ENCODE measurements at regions not wholly inside any gene's neighbourhood (a gene's known extent, or its start where the extent isn't known, plus 50 kb on each side); places are given as distances from the start of the nearest gene placed in this dataset.
"Not testable (repeated sequence)": the region's sequence is repeated elsewhere in the genome, so short reads cannot be mapped to it uniquely, and the experiment has no call there.

- Histone ChIP-seq H3K4me3 (ENCODE audit: low read depth in 2 of 2, low read length in 2 of 2) (no peak overlapping the region), H3K27me3 (ENCODE audit: control insufficient read depth, insufficient read depth, low read length) (no peaks in the 10 kb centered on the region), H3K9me3 (ENCODE audit: control insufficient read depth, insufficient read depth, low read depth, low read length) (no peaks in the 10 kb centered on the region), H3K27ac (ENCODE audit: low read length) (no peak overlapping the region), H3K36me3 (ENCODE audit: control insufficient read depth, insufficient read depth, low read length) (no peaks in the 10 kb centered on the region), H3K4me1 (ENCODE audit: control insufficient read depth, insufficient read depth, low read length) (no peaks in the 10 kb centered on the region)
- BruUV-seq (replicated peaks): no TSS peak
- no peak for ATAC-seq
- CTCF ChIA-PET: no interaction called here
- no peak for DNase-seq (ENCODE audit: low read depth, low spot score)
- intact Hi-C loops (cut with micrococcal nuclease; ENCODE audit: unreplicated experiment): no loop called here
- POLR2A ChIA-PET: no interaction called here
- no peak for TF ChIP-seq TCF7L2 (IDR thresholded peaks at IDR 0.05; ENCODE audit: low read depth, low read length)
- in situ Hi-C loops (cut with HindIII; ENCODE audit: low pct_unique_long_range_greater_than_20kb, low sequenced_read_pairs): no loop called here
These were observed 438.6 kb downstream of the AGTPBP1 start for GRCh38 chr9:85302938-85303756.

- in situ Hi-C loops (cut with HindIII; ENCODE audit: low pct_unique_long_range_greater_than_20kb, low sequenced_read_pairs): no loop called here
- H3K27ac ChIP-seq (ENCODE audit: low read length): no peak overlapping the region
- no TSS peak for BruUV-seq (replicated peaks)
- ATAC-seq (no peak), DNase-seq (ENCODE audit: low read depth, low spot score) (no peak)
- POLR2A ChIA-PET: no interaction called here
- CTCF ChIA-PET: interaction anchor here (0.9 kb wide), 1 partner anchor 312 kb away, joined by 4 read pairs; no protein-coding TSS in a partner anchor
- no peak overlapping the region for H3K4me3 ChIP-seq (ENCODE audit: low read depth in 2 of 2, low read length in 2 of 2)
- intact Hi-C loops (cut with micrococcal nuclease; ENCODE audit: unreplicated experiment): no loop called here
- no peaks in the 10 kb centered on the region for H3K27me3 ChIP-seq (ENCODE audit: control insufficient read depth, insufficient read depth, low read length)
- no peaks in the 10 kb centered on the region for H3K36me3 ChIP-seq (ENCODE audit: control insufficient read depth, insufficient read depth, low read length)
- no peaks in the 10 kb centered on the region for H3K4me1 ChIP-seq (ENCODE audit: control insufficient read depth, insufficient read depth, low read length)
- H3K9me3 ChIP-seq (ENCODE audit: control insufficient read depth, insufficient read depth, low read depth, low read length): no peaks in the 10 kb centered on the region
- TF ChIP-seq REST (IDR thresholded peaks at IDR 0.05; ENCODE audit: insufficient read depth in 1 of 2, low read depth in 2 of 2, low read length in 1 of 2): no peak
- TF ChIP-seq TCF7L2 (IDR thresholded peaks at IDR 0.05; ENCODE audit: low read depth, low read length): no peak
- TF ChIP-seq CTCF (IDR thresholded peaks at IDR 0.05): no peak
- no peak for TF ChIP-seq POLR2AphosphoS5 (IDR thresholded peaks at IDR 0.05; ENCODE audit: low read depth, low read length)
- TF ChIP-seq SIN3A (IDR thresholded peaks at IDR 0.05; ENCODE audit: borderline replicate concordance, insufficient read depth, low read depth, low read length): no peak
These were observed 443.3 kb downstream of the AGTPBP1 start for GRCh38 chr9:85298499-85298898.

- ATAC-seq; in situ Hi-C loops (cut with HindIII; ENCODE audit: low pct_unique_long_range_greater_than_20kb, low sequenced_read_pairs): not testable (repeated sequence)
These were observed 446.5 kb downstream of the AGTPBP1 start for GRCh38 chr9:85295244-85295643.

More at GRCh38 chr9:85295244-85295643, 446.5 kb downstream of the AGTPBP1 start:
- H3K27ac ChIP-seq (ENCODE audit: low read length); H3K9me3 ChIP-seq (ENCODE audit: control insufficient read depth, insufficient read depth, low read depth, low read length); H3K4me3 ChIP-seq (ENCODE audit: low read depth in 2 of 2, low read length in 2 of 2); H3K36me3 ChIP-seq (ENCODE audit: control insufficient read depth, insufficient read depth, low read length); H3K4me1 ChIP-seq (ENCODE audit: control insufficient read depth, insufficient read depth, low read length); BruUV-seq (replicated peaks); intact Hi-C loops (cut with micrococcal nuclease; ENCODE audit: unreplicated experiment); H3K27me3 ChIP-seq (ENCODE audit: control insufficient read depth, insufficient read depth, low read length); CTCF ChIA-PET; DNase-seq (ENCODE audit: low read depth, low spot score); POLR2A ChIA-PET: not testable (repeated sequence)
